GM15510 (cell line): ENCODE measurements at regions not wholly inside any gene's neighbourhood (a gene's known extent, or its start where the extent isn't known, plus 50 kb on each side); places are given as distances from the start of the nearest gene placed in this dataset.

Experiments used
- POLR2A ChIP-seq: IDR thresholded peaks from 3 replicates; pipeline ENCODE4 v1.6.1; 2011; ENCODE audit warnings: borderline replicate concordance; ENCODE audit not compliant: insufficient read length; ENCODE audit errors: extremely low read depth

- TF ChIP-seq POLR2A: no peak
Measured at GRCh38 chr2:30332791-30333453, 101.6 kb downstream of the LBH start.

DNA sequence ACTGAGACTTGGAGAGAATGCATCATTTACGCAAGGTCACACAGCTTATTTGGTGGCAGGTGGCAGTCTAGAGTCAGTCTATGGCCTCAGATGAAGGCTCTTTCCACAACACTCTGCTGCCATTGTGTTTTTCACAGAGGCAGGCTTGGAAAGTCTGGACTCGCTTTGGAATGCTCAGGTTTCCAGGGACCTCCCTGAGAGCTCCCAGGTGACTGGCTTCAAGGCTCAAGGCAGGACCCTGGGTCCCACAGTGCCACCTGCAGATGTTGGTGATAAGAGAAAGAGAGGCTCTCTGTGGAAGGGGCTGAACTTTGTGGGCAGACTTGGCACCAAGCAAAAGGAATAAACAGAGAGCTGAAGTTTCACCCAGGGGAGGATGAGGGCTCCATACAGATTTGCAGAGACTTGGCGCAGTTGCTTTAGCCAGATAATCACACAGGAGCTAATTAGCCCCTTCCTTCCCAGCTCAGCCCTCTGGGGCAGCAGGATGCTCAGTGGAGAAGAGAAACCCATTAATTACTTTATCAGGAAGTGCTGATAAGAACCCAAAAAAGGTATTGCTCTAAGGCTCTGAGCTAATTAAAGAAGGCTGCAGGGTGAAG lies 103.5 kb downstream of the LBH start:
- no peak for TF ChIP-seq POLR2A

DNA sequence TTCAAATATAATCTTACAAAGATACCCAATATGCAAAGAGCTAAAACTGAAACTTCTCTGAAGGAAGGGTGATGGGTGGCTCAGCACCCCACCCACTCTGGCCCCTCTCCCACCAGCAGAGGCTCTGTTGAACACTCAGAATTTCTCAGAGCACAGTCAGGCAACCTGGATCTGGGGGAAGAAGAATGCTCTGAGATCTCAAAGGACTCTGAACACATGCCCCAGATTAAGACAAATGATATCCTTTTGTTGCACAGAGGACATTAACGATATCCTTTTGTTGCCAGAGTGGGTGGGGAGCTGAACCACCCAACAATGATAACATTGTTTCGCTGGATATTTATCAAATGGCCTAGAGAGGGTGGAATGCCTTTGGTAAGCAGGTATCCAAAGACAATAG lies 104.8 kb downstream of the LBH start:
- TF ChIP-seq POLR2A: no peak

- peak; percentile 33 for TF ChIP-seq POLR2A
Measured at GRCh38 chr2:30336978-30337841, 105.9 kb downstream of the LBH start.

DNA sequence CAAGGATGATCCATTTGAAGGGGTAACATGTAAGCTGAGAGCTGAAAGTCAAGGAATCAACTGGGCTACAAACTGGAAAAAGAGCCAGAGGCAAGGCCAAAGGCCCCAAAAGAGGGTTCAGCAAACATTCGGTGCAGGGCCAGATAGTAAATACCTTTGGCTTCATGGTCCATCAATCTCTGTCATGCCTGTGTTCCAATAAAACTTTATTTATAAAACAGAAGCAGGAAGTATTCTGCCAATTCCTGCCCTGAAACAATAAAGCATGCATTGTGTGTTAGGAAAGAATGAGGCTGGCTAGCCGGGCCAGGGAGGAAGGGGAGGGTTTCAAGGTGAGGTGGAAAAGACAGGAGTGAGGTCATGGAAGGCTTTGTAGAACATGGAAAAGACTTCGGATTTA lies 107.1 kb downstream of the LBH start:
- no peak for TF ChIP-seq POLR2A

- no peak for TF ChIP-seq POLR2A
Measured at GRCh38 chr2:30339071-30339470, 107.7 kb downstream of the LBH start.

DNA sequence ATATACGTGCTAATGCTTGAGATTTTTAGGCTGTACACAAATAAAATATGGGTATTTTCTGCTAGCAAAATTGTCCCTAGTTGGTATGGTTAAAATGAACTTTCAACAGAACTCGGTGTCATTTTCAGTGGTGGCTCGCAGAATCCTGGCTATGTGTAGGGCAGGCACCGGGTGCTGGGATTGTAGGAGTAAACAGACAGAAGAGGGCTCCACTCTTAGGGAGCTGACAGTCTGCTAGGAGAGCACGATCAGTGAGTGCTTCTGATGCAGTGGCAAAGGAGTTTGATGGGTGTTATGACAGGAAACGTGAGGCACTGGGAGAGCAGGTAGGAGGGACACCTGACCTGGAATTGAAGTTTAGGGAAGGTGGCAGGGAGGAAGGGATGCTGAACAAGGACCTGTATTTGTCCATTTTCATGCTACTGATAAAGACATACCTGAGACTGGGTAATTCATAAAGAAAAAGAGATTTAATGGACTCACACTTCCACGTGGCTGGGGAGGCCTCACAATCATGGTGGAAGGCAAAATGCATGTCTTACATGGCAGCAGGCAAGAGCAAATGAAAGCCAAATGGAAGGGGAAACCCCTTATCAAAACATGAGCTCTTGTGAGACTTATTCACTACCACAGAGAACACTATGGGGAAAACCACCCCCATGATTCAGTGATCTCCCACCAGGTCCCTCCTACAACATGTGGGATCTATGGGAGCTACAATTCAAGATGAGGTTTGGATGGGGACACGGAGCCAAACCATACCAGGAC lies 105.4 kb upstream of the LCLAT1 start:
- TF ChIP-seq POLR2A: no peak

GRCh38 chr2:30346471-30347169 lies 100.4 kb upstream of the LCLAT1 start:
- no peak for TF ChIP-seq POLR2A

DNA sequence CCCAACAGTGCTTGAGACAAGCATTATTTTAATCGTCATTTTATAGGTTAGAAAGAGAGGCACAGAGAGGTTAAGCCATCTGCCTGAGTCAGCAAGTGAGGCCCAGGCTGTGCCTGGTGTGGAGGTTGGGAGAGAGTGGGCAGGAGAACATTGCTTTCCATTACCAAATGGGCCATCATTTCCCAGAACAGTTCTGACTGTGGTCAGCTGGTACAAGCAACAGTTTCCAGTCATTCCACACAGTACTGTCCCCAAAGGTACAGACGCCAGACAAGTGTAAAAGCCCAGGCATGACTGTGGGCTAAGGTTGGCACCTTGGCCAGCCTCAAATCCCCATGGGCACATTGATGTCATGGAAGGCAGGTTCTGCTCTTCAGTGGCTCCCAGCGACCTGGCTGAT lies 98.2 kb upstream of the LCLAT1 start:
- no peak for TF ChIP-seq POLR2A

- TF ChIP-seq POLR2A: no peak
Measured at GRCh38 chr2:30349691-30350090, 97.4 kb upstream of the LCLAT1 start.

GRCh38 chr2:30351116-30351515 lies 95.9 kb upstream of the LCLAT1 start:
- no peak for TF ChIP-seq POLR2A

DNA sequence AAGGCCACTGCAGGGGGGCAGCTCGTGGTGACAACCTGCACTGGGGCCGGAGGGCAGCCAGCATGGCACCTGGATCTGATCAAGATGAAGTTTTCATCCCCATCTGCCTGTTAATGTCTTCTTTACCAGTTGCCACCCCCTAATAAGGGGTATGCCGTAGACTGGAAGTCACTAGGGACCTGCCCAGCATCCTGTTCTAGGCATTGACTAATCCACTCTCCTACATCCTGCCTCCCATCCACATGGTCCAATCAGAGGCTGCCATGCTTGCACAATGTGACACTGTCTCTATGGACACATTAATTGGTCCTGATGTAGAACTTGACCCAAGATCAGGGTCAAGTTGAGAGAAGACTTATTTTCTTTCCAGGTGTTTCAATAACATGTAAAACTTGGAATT lies 95.1 kb upstream of the LCLAT1 start:
- no peak for TF ChIP-seq POLR2A

DNA sequence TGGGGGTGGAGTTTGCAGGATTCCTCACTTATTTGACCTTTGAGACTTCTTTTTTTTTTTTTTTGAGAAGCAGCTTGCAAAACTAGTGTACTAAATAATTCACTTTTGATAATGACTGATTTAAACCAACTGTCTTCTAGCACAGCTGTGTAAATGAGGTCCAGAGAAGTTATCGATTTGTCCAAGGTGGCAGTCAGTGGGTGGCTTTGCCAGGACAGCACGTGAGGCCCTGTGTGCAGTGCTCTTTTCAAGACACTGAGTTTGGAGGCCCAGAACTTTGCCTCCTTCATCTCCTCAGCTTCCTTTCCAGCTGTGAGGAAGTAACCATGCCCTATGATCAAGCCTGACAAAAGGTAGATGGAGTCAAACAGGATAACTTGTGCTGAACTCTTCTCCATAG lies 92.9 kb upstream of the LCLAT1 start:
- no peak for TF ChIP-seq POLR2A

GRCh38 chr2:30354621-30355020 lies 92.4 kb upstream of the LCLAT1 start:
- no peak for TF ChIP-seq POLR2A
